ENCODE measurements at regions not wholly inside any gene's neighbourhood (a gene's known extent, or its start where the extent isn't known, plus 50 kb on each side); places are given as distances from the start of the nearest gene placed in this dataset.

DNA sequence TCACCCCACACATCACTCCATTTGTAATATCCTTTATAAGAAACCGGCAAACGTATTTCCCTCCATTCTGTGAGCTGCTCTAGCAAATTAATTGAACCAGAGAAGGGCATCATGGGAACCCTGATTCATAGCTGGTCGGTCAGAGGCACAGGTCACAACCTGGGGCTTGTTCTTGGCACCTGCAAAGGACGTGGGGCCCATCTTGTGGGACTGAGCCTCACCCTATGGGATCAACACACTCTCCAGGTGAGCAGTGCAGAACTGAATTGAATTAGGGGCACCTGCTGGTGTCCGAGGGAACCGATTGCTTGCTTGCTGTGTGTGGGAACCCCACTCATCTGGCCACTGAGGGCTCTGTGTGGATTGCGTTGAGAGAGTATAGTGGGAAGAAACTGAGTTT, 145.3 kb downstream of the CTTN start:
- no peak overlapping the region for H3K9ac ChIP-seq (ENCODE audit: low read length)
- no peaks in the 10 kb centered on the region for H3K27me3 ChIP-seq (ENCODE audit: control insufficient read depth, insufficient read depth, low read length)
- H3K36me3 ChIP-seq (ENCODE audit: control insufficient read depth, insufficient read depth, low read length) = no peaks in the 10 kb centered on the region
- peaks cover 7% of the 10 kb centered on the region for H3K4me1 ChIP-seq (ENCODE audit: control insufficient read depth, insufficient read depth, low read length)
- H3K9me3 ChIP-seq (ENCODE audit: control insufficient read depth, low read length) = no peaks in the 10 kb centered on the region
- H3K4me3 ChIP-seq (ENCODE audit: low read length) = no peak overlapping the region

DNA sequence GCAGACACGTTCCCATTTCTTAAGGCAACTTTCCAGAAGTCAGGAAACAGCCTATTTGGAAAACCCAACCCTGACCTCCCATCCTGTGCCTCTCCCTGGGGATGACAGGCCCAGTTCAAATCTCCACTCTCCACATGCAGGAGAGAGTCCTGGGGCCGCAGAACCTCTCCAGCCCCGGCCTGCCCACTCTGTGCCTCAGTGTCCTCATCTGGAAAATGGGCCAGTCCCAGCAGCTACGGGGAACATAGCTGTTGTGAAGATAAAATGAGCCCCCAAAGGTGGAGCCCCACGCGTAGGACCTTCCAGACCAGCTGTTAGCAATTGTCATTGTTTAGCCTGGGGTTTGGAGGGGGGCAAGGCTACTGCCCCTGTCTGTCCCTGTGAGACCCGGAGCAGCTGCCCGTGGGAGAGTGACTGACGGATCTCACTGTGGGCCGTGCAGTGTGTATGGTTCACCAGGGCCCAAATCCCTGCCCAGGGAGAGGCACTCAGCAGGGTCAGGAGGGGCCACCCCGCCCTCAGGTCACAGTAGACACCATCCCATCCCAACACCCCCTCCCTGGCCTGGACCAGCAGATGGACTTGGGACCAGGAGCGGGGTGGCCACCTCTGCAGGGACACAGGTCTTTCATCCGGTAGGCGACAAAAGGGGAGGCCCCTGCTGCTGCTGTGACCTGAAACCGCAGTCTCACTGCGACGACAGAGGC, 145.9 kb downstream of the CTTN start:
- no peaks in the 10 kb centered on the region for H3K27me3 ChIP-seq (ENCODE audit: control insufficient read depth, insufficient read depth, low read length)
- H3K36me3 ChIP-seq (ENCODE audit: control insufficient read depth, insufficient read depth, low read length) = no peaks in the 10 kb centered on the region
- H3K4me1 ChIP-seq (ENCODE audit: control insufficient read depth, insufficient read depth, low read length) = peaks cover 7% of the 10 kb centered on the region
- H3K9me3 ChIP-seq (ENCODE audit: control insufficient read depth, low read length) = no peaks in the 10 kb centered on the region
- H3K9ac ChIP-seq (ENCODE audit: low read length) = no peak overlapping the region
- H3K4me3 ChIP-seq (ENCODE audit: low read length) = no peak overlapping the region

DNA sequence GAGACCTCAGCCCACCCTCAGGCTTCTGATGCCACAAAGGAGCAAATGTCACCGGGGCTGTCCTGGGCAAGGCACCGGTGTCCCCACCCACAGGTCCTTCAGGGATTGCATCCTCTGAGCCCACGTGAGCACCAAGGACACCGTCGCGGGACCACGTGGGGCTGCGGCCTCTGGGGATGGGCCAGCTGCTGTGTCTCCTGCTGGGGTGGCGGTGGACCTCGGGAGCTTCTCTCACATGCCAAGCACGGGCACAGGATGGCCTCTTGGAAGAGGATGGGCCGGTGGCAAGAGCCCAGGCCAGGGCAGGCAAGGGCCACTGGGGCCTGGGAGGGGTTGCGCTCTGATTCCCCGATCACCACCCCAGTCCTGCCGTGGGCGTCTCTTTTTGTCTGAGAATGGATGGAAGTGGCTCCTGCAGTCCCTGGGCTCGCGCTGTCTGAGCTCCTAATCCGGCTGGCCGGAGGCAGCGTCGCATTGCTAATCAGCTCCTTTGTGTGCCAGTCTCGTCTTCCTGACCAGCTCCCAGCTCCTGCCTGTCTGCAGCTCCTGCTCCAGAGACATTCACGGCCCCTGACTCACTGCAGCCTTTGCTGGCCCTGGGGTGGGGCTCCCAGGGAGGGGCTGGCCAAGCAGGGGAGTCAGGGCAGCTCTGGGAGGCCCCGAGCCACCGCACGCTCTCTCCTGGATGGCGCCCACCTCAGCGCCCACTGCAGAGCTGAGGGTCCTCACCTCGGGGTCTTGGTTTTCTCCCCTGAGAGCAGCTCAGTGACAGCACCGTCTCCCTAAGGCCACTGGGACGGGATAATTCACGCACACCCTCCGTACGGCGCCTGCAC, 146.7 kb downstream of the CTTN start:
- Histone ChIP-seq H3K4me3 (ENCODE audit: low read length) (no peak overlapping the region), H3K36me3 (ENCODE audit: control insufficient read depth, insufficient read depth, low read length) (no peaks in the 10 kb centered on the region), H3K9ac (ENCODE audit: low read length) (no peak overlapping the region), H3K9me3 (ENCODE audit: control insufficient read depth, low read length) (no peaks in the 10 kb centered on the region), H3K27me3 (ENCODE audit: control insufficient read depth, insufficient read depth, low read length) (no peaks in the 10 kb centered on the region), H3K4me1 (ENCODE audit: control insufficient read depth, insufficient read depth, low read length) (peaks cover 7% of the 10 kb centered on the region)

DNA sequence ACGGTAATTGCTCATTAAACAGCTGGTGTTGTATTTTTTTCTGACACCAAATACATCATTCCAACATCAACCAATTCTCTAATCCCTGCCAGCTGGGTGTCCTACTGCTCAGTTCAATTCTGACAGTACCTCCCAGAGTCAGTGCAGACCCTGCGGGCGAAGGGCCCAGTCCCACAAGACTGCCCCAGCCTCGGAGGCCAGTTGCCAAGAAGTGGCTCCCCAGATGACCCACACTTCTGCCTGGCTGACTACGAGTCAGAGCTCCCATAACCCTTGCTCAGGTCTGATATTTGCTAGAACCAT, 147.2 kb downstream of the CTTN start:
- H3K27me3 ChIP-seq (ENCODE audit: control insufficient read depth, insufficient read depth, low read length) = no peaks in the 10 kb centered on the region
- no peak overlapping the region for H3K9ac ChIP-seq (ENCODE audit: low read length)
- H3K36me3 ChIP-seq (ENCODE audit: control insufficient read depth, insufficient read depth, low read length) = no peaks in the 10 kb centered on the region
- no peak overlapping the region for H3K4me3 ChIP-seq (ENCODE audit: low read length)
- peaks cover 7% of the 10 kb centered on the region for H3K4me1 ChIP-seq (ENCODE audit: control insufficient read depth, insufficient read depth, low read length)
- no peaks in the 10 kb centered on the region for H3K9me3 ChIP-seq (ENCODE audit: control insufficient read depth, low read length)

DNA sequence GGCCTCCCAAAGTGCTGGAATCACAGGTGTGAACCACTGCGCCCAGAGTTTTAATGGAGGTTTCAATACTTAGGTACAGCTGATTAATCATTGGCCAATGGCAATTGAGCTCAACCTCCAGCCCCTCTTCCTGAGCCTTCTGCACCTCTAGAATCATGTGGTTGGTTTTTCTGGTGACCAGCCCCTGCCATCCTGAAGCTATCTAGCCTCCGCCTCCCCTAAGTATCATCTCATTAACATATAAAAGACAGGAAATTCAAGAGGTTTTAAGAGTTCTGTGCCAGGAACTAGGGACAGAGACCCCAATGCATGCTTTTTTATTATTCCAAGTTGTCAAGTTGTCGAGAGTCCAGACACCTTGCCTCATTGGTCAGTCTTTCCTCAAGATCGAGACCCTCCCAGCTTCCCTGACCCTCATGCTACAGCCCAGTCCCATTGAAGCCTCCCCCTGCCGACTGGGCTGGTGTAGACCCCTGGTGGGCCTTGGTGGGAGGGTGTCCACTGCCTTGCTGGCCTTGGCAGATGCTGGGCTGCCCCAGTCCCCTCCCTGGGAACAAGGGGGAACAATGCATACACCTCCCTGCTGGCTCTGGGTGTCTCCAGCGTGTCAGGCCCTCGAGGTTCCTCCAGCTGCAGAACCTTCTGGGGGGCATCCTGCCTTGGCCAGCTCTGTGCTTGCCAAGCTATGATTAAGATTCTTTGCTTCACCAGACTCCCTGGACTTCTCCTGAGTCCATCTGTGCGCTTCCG, 148.0 kb downstream of the CTTN start:
- Histone ChIP-seq H3K4me1 (ENCODE audit: control insufficient read depth, insufficient read depth, low read length) (peaks cover 7% of the 10 kb centered on the region), H3K36me3 (ENCODE audit: control insufficient read depth, insufficient read depth, low read length) (no peaks in the 10 kb centered on the region), H3K9me3 (ENCODE audit: control insufficient read depth, low read length) (no peaks in the 10 kb centered on the region), H3K4me3 (ENCODE audit: low read length) (no peak overlapping the region), H3K27me3 (ENCODE audit: control insufficient read depth, insufficient read depth, low read length) (no peaks in the 10 kb centered on the region), H3K9ac (ENCODE audit: low read length) (no peak overlapping the region)

DNA sequence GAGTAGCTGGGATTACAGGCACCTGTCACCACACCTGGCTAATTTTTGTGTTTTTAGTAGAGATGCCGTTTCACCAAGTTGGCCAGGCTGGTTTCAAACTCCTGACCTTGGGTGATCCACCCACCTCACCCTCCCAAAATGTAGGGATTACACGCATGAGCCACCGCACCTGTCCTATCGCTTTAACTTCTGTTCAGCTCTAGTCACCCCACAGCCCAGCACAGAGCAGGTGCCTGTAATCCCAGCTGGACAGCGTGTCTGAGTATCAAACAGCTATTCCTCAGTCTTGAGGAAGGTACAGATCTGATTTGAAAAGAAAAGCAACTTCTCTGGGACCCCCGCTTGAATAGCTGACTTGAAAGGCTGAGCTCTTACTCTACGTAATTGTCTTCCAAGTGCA, 149.1 kb downstream of the CTTN start:
- H3K9me3 ChIP-seq (ENCODE audit: control insufficient read depth, low read length) = no peaks in the 10 kb centered on the region
- H3K9ac ChIP-seq (ENCODE audit: low read length) = no peak overlapping the region
- no peaks in the 10 kb centered on the region for H3K27me3 ChIP-seq (ENCODE audit: control insufficient read depth, insufficient read depth, low read length)
- H3K36me3 ChIP-seq (ENCODE audit: control insufficient read depth, insufficient read depth, low read length) = no peaks in the 10 kb centered on the region
- no peak overlapping the region for H3K4me3 ChIP-seq (ENCODE audit: low read length)
- H3K4me1 ChIP-seq (ENCODE audit: control insufficient read depth, insufficient read depth, low read length) = peaks cover 7% of the 10 kb centered on the region

DNA sequence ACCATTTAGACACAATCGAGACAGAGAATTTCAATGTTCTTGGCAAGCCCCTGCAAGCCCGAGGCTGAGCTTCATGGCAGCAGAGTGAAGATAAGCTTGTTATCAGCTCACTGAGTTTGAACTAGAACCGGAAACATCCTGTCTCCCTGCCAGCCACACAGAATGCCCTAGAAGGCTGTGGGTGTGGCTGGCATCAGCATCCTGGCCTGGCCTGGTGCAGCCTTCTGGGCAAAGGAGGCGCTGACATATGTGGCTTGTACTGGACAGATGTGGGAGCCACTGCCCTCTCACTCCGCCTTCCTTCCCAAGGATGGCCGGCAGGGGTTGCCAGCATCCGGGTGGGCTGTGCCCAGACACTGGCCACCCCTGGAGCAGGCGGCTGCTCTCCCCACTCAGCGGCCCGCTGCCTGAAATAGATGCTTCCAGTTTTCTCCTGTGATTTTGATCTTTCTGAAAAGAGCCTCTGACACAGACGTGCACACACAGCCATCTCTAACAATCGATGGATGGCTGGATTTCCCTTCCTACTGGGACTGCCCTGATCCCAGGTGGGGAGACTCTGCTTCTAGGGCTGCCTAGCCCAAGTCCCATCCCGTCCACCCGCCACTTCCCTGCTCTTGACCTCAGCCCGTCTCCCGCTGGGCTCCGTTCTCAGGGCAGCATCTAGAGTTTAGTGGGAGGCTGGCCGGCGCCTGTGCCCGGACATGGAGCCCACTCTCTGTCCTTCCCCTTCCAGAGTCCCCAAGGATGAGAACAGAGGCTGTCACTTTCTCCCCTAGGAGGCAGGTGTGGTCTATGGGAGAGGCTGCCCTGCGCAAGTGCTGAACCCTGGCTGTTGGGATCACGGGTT, 149.7 kb downstream of the CTTN start:
- no peak overlapping the region for H3K9ac ChIP-seq (ENCODE audit: low read length)
- H3K36me3 ChIP-seq (ENCODE audit: control insufficient read depth, insufficient read depth, low read length) = no peaks in the 10 kb centered on the region
- H3K4me1 ChIP-seq (ENCODE audit: control insufficient read depth, insufficient read depth, low read length) = peaks cover 7% of the 10 kb centered on the region
- H3K4me3 ChIP-seq (ENCODE audit: low read length) = no peak overlapping the region
- no peaks in the 10 kb centered on the region for H3K9me3 ChIP-seq (ENCODE audit: control insufficient read depth, low read length)
- H3K27me3 ChIP-seq (ENCODE audit: control insufficient read depth, insufficient read depth, low read length) = no peaks in the 10 kb centered on the region

DNA sequence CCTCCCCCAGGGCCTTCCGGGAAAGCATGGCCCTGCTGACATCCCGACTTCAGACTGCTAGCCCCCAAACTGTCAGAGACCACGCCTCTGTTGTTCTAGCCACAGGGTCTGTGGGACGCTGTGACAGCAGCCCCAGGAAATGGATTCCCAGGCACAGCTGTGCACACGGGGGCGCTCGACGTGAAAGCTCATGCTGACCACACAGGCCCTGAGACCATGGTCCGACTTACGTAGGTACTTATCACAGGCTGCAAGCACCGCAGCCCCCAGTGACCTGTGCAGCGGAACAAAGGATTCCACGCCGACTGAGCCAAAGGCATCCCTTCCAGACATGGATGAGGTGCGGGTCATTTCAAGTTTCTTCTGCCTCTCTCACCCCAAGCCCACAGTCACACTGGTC, 150.6 kb downstream of the CTTN start:
- H3K27me3 ChIP-seq (ENCODE audit: control insufficient read depth, insufficient read depth, low read length) = no peaks in the 10 kb centered on the region

DNA sequence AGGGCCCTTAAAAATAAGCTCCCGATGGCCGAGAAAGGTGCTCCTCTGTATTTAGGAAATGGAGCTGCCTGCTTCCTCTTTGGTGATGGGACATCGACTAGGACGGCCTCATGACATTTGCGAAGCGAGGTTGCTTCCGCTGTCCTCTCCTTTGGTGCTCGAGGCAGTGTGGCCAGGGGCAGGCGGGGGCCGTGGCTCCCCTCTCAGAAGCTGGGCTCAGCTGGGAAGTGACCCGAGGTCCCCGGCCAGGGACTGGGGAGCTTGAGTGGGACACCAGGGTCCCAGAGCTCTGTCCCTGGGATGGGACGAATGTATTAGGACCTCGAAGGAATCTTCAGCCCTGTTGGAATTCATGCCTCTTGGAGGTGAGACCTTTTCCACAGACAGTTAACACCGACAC, 151.1 kb downstream of the CTTN start:
- peaks cover 7% of the 10 kb centered on the region for H3K4me1 ChIP-seq (ENCODE audit: control insufficient read depth, insufficient read depth, low read length)
- no peaks in the 10 kb centered on the region for H3K36me3 ChIP-seq (ENCODE audit: control insufficient read depth, insufficient read depth, low read length)
- no peak overlapping the region for H3K4me3 ChIP-seq (ENCODE audit: low read length)
- H3K9ac ChIP-seq (ENCODE audit: low read length) = no peak overlapping the region
- H3K9me3 ChIP-seq (ENCODE audit: control insufficient read depth, low read length) = no peaks in the 10 kb centered on the region
- no peaks in the 10 kb centered on the region for H3K27me3 ChIP-seq (ENCODE audit: control insufficient read depth, insufficient read depth, low read length)

More for the DNA sequence above, 150.6 kb downstream of the CTTN start:
- peaks cover 7% of the 10 kb centered on the region for H3K4me1 ChIP-seq (ENCODE audit: control insufficient read depth, insufficient read depth, low read length)
- H3K4me3 ChIP-seq (ENCODE audit: low read length) = no peak overlapping the region
- H3K9me3 ChIP-seq (ENCODE audit: control insufficient read depth, low read length) = no peaks in the 10 kb centered on the region
- no peaks in the 10 kb centered on the region for H3K36me3 ChIP-seq (ENCODE audit: control insufficient read depth, insufficient read depth, low read length)
- H3K9ac ChIP-seq (ENCODE audit: low read length) = no peak overlapping the region

DNA sequence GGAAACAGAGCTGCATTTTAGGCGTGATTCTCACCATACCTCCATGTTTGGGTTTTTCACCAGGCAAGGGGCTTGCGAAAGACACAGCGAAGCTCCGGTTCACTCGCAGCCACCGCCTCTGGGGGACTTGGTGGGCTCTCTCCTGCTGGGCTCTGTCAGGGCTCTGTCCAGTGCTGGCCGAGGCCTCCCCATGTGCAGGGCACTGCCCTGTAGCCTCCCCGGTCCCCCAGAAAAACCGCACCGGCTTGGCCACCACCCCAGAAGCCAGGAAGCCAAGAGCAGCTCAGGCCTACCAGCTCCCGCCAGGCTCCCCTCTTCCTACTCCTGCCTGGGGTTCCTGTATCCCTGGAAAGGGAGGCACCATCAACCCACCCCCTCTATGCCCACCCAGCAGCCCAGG, 151.5 kb downstream of the CTTN start:
- no peaks in the 10 kb centered on the region for H3K27me3 ChIP-seq (ENCODE audit: control insufficient read depth, insufficient read depth, low read length)
- no peak overlapping the region for H3K9ac ChIP-seq (ENCODE audit: low read length)
- peaks cover 7% of the 10 kb centered on the region for H3K4me1 ChIP-seq (ENCODE audit: control insufficient read depth, insufficient read depth, low read length)
- H3K36me3 ChIP-seq (ENCODE audit: control insufficient read depth, insufficient read depth, low read length) = no peaks in the 10 kb centered on the region
- H3K9me3 ChIP-seq (ENCODE audit: control insufficient read depth, low read length) = no peaks in the 10 kb centered on the region
- H3K4me3 ChIP-seq (ENCODE audit: low read length) = no peak overlapping the region

DNA sequence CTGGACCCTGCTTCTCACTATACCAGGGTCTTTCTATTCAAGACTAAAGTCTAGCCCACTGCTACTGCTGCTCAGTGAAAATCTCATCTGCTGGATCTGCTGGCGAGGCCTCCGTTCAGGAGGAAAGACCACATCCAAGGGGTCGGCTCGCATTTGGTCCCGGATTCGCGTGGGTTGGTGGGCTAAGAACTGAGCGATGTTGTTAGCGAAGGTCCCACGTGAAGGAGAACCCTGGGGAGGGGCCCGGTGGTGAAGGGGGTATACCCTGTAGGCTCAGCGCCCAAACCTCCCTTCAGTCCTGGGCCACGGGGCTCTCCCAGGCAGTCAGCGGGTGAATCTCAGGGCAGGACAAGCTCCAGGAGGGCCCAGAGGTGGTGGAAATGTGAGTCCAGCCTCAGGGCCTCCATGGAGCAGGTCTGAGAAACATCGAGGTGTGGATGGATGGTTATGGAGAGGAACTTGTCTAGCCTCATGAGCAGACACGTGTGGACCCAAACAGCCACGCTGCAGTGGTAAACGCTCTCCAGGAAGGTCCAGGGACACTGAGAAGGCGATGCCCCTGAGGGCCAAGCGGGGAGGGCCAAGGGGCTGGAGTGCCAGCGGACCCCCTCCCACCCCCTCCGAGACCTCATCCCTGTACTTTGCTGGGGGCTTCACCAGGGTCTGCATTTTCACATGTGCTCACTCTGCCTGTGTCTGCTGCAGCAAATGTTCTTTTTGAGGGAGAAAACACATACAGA, 152.3 kb downstream of the CTTN start:
- no peaks in the 10 kb centered on the region for H3K36me3 ChIP-seq (ENCODE audit: control insufficient read depth, insufficient read depth, low read length)
- H3K4me3 ChIP-seq (ENCODE audit: low read length) = no peak overlapping the region
- no peaks in the 10 kb centered on the region for H3K9me3 ChIP-seq (ENCODE audit: control insufficient read depth, low read length)
- no peaks in the 10 kb centered on the region for H3K27me3 ChIP-seq (ENCODE audit: control insufficient read depth, insufficient read depth, low read length)
- no peak overlapping the region for H3K9ac ChIP-seq (ENCODE audit: low read length)
- peaks cover 7% of the 10 kb centered on the region for H3K4me1 ChIP-seq (ENCODE audit: control insufficient read depth, insufficient read depth, low read length)

Data from mucosa of stomach (tissue), 1 donor.